PC-3 (cell line): ENCODE measurements at regions not wholly inside any gene's neighbourhood (a gene's known extent, or its start where the extent isn't known, plus 50 kb on each side); places are given as distances from the start of the nearest gene placed in this dataset.
"Not testable (repeated sequence)": the region's sequence is repeated elsewhere in the genome, so short reads cannot be mapped to it uniquely, and the experiment has no call there.

ENCODE experiments used
- ATAC-seq: fragments of 200-7000 bp; cut with Tn5 transposase; 2 replicates; pipeline ENCODE4 v1.9.1; 2020; ENCODE audit warnings: mild to moderate bottlenecking, moderate library complexity
- BruUV-seq: library from RNA; stranded (reverse); fragments of 400-500 nt; replicated peaks from 2 replicates; lab custom pipeline; 2021; lab: Mats Ljungman, UMichigan
- CTCF ChIA-PET: fragments of 300-600 bp; sonication (Branson Sonifier 250); formaldehyde crosslinking; loops from one replicate; lab custom pipeline; 2022; ENCODE audit warnings: antibody characterized with exemption; lab: Charles Lee
- POLR2A ChIA-PET: fragments of 300-600 bp; sonication (Branson Sonifier 250); formaldehyde crosslinking; loops from one replicate; lab custom pipeline; 2022; ENCODE audit warnings: antibody characterized with exemption; ENCODE audit not compliant: unreplicated experiment; lab: Charles Lee
- DNase-seq: peaks from one replicate; pipeline ENCODE4 v3.0.0-alpha.2; 2015
- H2AFZ ChIP-seq: fragments of 300-600 bp; sonication (generic); 2 replicates; pipeline ENCODE4 v1.6.0; 2016; ENCODE audit warnings: antibody characterized with exemption, low read length
- H3F3A ChIP-seq: fragments of 300-600 bp; sonication (generic); one replicate; pipeline ENCODE4 v1.6.0; 2017; ENCODE audit warnings: antibody characterized with exemption, low read length, control low read depth, mild to moderate bottlenecking; ENCODE audit not compliant: unreplicated experiment
- H3K27ac ChIP-seq: fragments of 300-600 bp; sonication (generic); 2 replicates; pipeline ENCODE4 v1.5.1; 2016; ENCODE audit warnings: mild to moderate bottlenecking, low read length
- H3K27me3 ChIP-seq: fragments of 300-600 bp; sonication (generic); 2 replicates; pipeline ENCODE4 v1.6.1; 2016; ENCODE audit warnings: low read length, mixed read lengths
- H3K36me3 ChIP-seq: fragments of 300-600 bp; sonication (generic); 2 replicates; pipeline ENCODE4 v1.6.1; 2016; ENCODE audit warnings: low read depth, mixed run types, low read length, mixed read lengths
- H3K4me1 ChIP-seq: fragments of 300-600 bp; sonication (generic); 2 replicates; pipeline ENCODE4 v1.5.1; 2016; ENCODE audit warnings: low read length; ENCODE audit not compliant: insufficient read depth
- H3K4me2 ChIP-seq: fragments of 300-600 bp; sonication (generic); 2 replicates; pipeline ENCODE4 v1.6.0; 2016; ENCODE audit warnings: low read length
- H3K4me3 ChIP-seq: fragments of 300-600 bp; sonication (generic); 2 replicates; pipeline ENCODE4 v1.5.1; 2016; ENCODE audit warnings: mild to moderate bottlenecking, low read length, mixed read lengths
- H3K79me2 ChIP-seq: fragments of 300-600 bp; sonication (generic); 2 replicates; pipeline ENCODE4 v1.6.1; 2017; ENCODE audit warnings: low read length, mixed read lengths
- H3K9ac ChIP-seq: fragments of 300-600 bp; sonication (generic); 2 replicates; pipeline ENCODE4 v1.6.0; 2016; ENCODE audit warnings: mild to moderate bottlenecking, low read length
- H3K9me2 ChIP-seq: fragments of 300-600 bp; sonication (generic); replicated peaks from 2 replicates; pipeline ENCODE4 v1.6.1; 2016; ENCODE audit warnings: mixed run types, low read length, mixed read lengths
- H3K9me3 ChIP-seq: fragments of 300-600 bp; sonication (generic); 2 replicates; pipeline ENCODE4 v1.6.1; 2016; ENCODE audit warnings: low read length, mixed read lengths
- H4K20me1 ChIP-seq: fragments of 300-600 bp; sonication (generic); 2 replicates; pipeline ENCODE4 v1.6.1; 2016; ENCODE audit warnings: low read length, mixed read lengths
- CTCF ChIP-seq: fragments of 300-600 bp; sonication (generic); conservative IDR thresholded peaks from 2 replicates; pipeline ENCODE4 v1.5.1; 2017; ENCODE audit warnings: antibody characterized with exemption, low read depth, mild to moderate bottlenecking, low read length
- EZH2 ChIP-seq: fragments of 300-600 bp; sonication (generic); IDR thresholded peaks from one replicate; pipeline ENCODE4 v1.6.1; 2017; ENCODE audit warnings: antibody characterized with exemption, mild to moderate bottlenecking, low read length; ENCODE audit not compliant: unreplicated experiment
- EZH2phosphoT487 ChIP-seq: fragments of 300-600 bp; sonication (generic); IDR thresholded peaks from 2 replicates; pipeline ENCODE4 v1.6.1; 2018; ENCODE audit warnings: mild to moderate bottlenecking, antibody characterized with exemption, low read length, borderline replicate concordance
- intact Hi-C: fragments of 100-400 bp; cut with micrococcal nuclease; formaldehyde crosslinking; loops from 2 replicates; pipeline ENCODE4 v1.9.0; 2023

GRCh38 chr10:81182296-81182695 is 644.6 kb downstream of the SH2D4B start:
- no peaks in the 10 kb centered on the region for H3K27me3 ChIP-seq
- H3K4me1 ChIP-seq: no peaks in the 10 kb centered on the region
- TF ChIP-seq CTCF: no peak
- TF ChIP-seq EZH2phosphoT487: no peak
- TF ChIP-seq EZH2: no peak
- H3K27ac ChIP-seq: no peak overlapping the region
- no peaks in the 10 kb centered on the region for H4K20me1 ChIP-seq
- H3K9me2 ChIP-seq: no peaks in the 10 kb centered on the region
- ATAC-seq (no peak), DNase-seq (no peak)
- no peak overlapping the region for H3K4me2 ChIP-seq
- BruUV-seq: no TSS peak
- H3K79me2 ChIP-seq: no peaks in the 10 kb centered on the region
- H3K9me3 ChIP-seq: no peaks in the 10 kb centered on the region
- ChIA-PET CTCF (no interaction called here), POLR2A (no interaction called here)
- H2AFZ ChIP-seq: no peak overlapping the region
- no peaks in the 10 kb centered on the region for H3F3A ChIP-seq
- H3K9ac ChIP-seq: no peak overlapping the region
- H3K36me3 ChIP-seq: no peaks in the 10 kb centered on the region; the same call in 1 of the 2 replicates
- intact Hi-C loops: no loop called here
- H3K4me3 ChIP-seq: no peak overlapping the region

GRCh38 chr10:81192221-81192788 is 654.6 kb downstream of the SH2D4B start:
- Histone ChIP-seq H3K9ac (no peak overlapping the region), H3K79me2 (no peaks in the 10 kb centered on the region), H3K9me3 (no peaks in the 10 kb centered on the region), H3K4me3 (no peak overlapping the region), H3K27me3 (no peaks in the 10 kb centered on the region), H4K20me1 (no peaks in the 10 kb centered on the region), H3K9me2 (no peaks in the 10 kb centered on the region), H3K36me3 (no peaks in the 10 kb centered on the region), H3K4me2 (no peak overlapping the region), H3F3A (no peaks in the 10 kb centered on the region), H3K4me1 (no peaks in the 10 kb centered on the region), H2AFZ (no peak overlapping the region), H3K27ac (no peak overlapping the region)
- no peak for DNase-seq
- ChIA-PET POLR2A (no interaction called here), CTCF (no interaction called here)
- intact Hi-C loops: no loop called here
- TF ChIP-seq EZH2phosphoT487 (no peak), EZH2 (no peak), CTCF (no peak)
- no peak for ATAC-seq
- BruUV-seq: no TSS peak

- no peaks in the 10 kb centered on the region for H3K9me2 ChIP-seq
- POLR2A ChIA-PET: no interaction called here
These were observed 663.1 kb downstream of the SH2D4B start for GRCh38 chr10:81200801-81201200.

GRCh38 chr10:81207359-81207758 is 667.6 kb upstream of the NRG3 start:
- H3K27me3 ChIP-seq, H2AFZ ChIP-seq, H3K4me1 ChIP-seq, H3K79me2 ChIP-seq, H3K4me2 ChIP-seq, H3F3A ChIP-seq, H3K9me3 ChIP-seq, DNase-seq, H4K20me1 ChIP-seq, intact Hi-C loops, H3K4me3 ChIP-seq, ATAC-seq, H3K9me2 ChIP-seq, BruUV-seq, H3K36me3 ChIP-seq, H3K9ac ChIP-seq, CTCF ChIA-PET, POLR2A ChIA-PET, H3K27ac ChIP-seq: not testable (repeated sequence)

More at GRCh38 chr10:81200801-81201200, 663.1 kb downstream of the SH2D4B start:
- no peaks in the 10 kb centered on the region for H3K4me1 ChIP-seq
- intact Hi-C loops: no loop called here
- no peak overlapping the region for H3K4me3 ChIP-seq
- H3K79me2 ChIP-seq: no peaks in the 10 kb centered on the region
- no peaks in the 10 kb centered on the region for H4K20me1 ChIP-seq
- no peaks in the 10 kb centered on the region for H3K27me3 ChIP-seq
- no peak overlapping the region for H3K4me2 ChIP-seq
- ATAC-seq (no peak), DNase-seq (no peak)
- no peak overlapping the region for H3K9ac ChIP-seq
- no peak for TF ChIP-seq CTCF
- no peak for TF ChIP-seq EZH2phosphoT487
- no peak for TF ChIP-seq EZH2
- H3K36me3 ChIP-seq: no peaks in the 10 kb centered on the region
- no peaks in the 10 kb centered on the region for H3F3A ChIP-seq
- CTCF ChIA-PET: no interaction called here
- BruUV-seq: no TSS peak
- no peak overlapping the region for H3K27ac ChIP-seq
- no peak overlapping the region for H2AFZ ChIP-seq
- H3K9me3 ChIP-seq: no peaks in the 10 kb centered on the region
